ENCODE measurements at regions not wholly inside any gene's neighbourhood (a gene's known extent, or its start where the extent isn't known, plus 50 kb on each side); places are given as distances from the start of the nearest gene placed in this dataset.

DNA sequence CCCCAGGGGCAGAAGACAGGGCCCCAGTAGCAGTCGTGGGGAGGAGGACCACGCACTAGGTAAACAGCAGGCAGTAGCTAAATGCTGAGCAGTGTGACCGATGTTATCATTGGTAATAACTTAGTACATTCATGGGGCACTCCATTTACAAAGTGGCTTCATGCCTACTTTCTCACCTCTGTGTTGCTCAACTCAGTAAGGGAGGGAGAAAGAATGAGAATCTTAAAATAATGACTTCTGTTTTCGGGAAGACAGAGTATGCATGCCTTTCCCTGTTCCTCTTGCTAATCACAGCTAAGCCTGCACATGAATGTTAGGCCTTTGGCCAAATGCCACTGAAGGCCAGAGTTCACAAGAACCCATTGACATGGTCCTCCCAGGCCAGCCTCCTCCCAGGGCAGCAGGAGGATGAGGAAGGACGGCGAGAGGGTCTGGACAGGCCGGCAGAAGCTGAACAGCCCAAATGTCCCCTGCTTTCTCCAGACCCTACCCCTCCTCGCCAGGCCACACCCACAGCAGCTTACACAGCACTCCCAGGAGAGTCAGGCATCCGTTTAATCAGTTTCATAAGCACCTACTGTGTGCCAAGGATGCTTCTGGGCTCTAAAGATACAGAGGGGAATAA lies 183.4 kb downstream of the ANKRD60 start:
- H3K18ac ChIP-seq (ENCODE audit: low read depth in 1 of 2, low read length in 2 of 2) = no peak overlapping the region
- no peak overlapping the region for H4K8ac ChIP-seq (ENCODE audit: low read length)
- H2BK5ac ChIP-seq (ENCODE audit: low read depth, low read length, poor library complexity, severe bottlenecking) = no peak overlapping the region
- no peak overlapping the region for H3K4me2 ChIP-seq (ENCODE audit: low read length, poor library complexity, severe bottlenecking)
- no peaks in the 10 kb centered on the region for H3K79me1 ChIP-seq (replicated peaks; ENCODE audit: low read length, poor library complexity, severe bottlenecking)
- H2BK15ac ChIP-seq (ENCODE audit: low read depth, poor library complexity, severe bottlenecking) = no peak overlapping the region
- H3K9ac ChIP-seq (ENCODE audit: low read length) = no peak overlapping the region
- no peak for DNase-seq
- H2AK5ac ChIP-seq (ENCODE audit: low read length, severe bottlenecking) = no peak overlapping the region
- H2AFZ ChIP-seq (ENCODE audit: low read depth, low read length) = no peak overlapping the region
- no peak overlapping the region for H2BK120ac ChIP-seq (ENCODE audit: low read depth, low read length)
- no peaks in the 10 kb centered on the region for H3K4me1 ChIP-seq (ENCODE audit: control insufficient read depth, insufficient read depth, low read depth, low read length)
- no peaks in the 10 kb centered on the region for H3K9me3 ChIP-seq (ENCODE audit: control insufficient read depth, low read length)
- no peak overlapping the region for H3K14ac ChIP-seq (ENCODE audit: low read length in 2 of 2)
- peaks cover 0 to 41% of the 10 kb centered on the region in 2 experiments for H3K27me3 ChIP-seq (ENCODE audit: control insufficient read depth in 1 of 2, insufficient read depth in 1 of 2, low read length in 2 of 2)
- no peak overlapping the region for H2BK12ac ChIP-seq (ENCODE audit: low read length in 2 of 2)
- 63% methylated on average over 9 of the region's 9 CpGs for WGBS
- no peak overlapping the region for H3K23ac ChIP-seq (ENCODE audit: low read length in 2 of 2)
- H4K91ac ChIP-seq (ENCODE audit: low read length) = no peak overlapping the region
- H3K36me3 ChIP-seq (ENCODE audit: control insufficient read depth in 1 of 2, insufficient read depth in 2 of 2, low read depth in 1 of 2, low read length in 2 of 2) = no peaks in the 10 kb centered on the region
- H3K27ac ChIP-seq (ENCODE audit: low read length, poor library complexity, severe bottlenecking) = no peak overlapping the region
- H3K4me3 ChIP-seq (ENCODE audit: insufficient read depth in 1 of 2, low read depth in 1 of 2, low read length in 2 of 2) = no peak overlapping the region
- H3K4ac ChIP-seq (ENCODE audit: low read depth in 1 of 2, low read length in 2 of 2) = no peak overlapping the region

GRCh38 chr20:58044286-58044685 lies 184.2 kb downstream of the ANKRD60 start:
- Histone ChIP-seq H4K91ac (ENCODE audit: low read length) (no peak overlapping the region), H3K9ac (ENCODE audit: low read length) (no peak overlapping the region), H2BK15ac (ENCODE audit: low read depth, poor library complexity, severe bottlenecking) (no peak overlapping the region), H3K4me1 (ENCODE audit: control insufficient read depth, insufficient read depth, low read depth, low read length) (no peaks in the 10 kb centered on the region), H4K8ac (ENCODE audit: low read length) (no peak overlapping the region), H2AK5ac (ENCODE audit: low read length, severe bottlenecking) (no peak overlapping the region), H3K4me2 (ENCODE audit: low read length, poor library complexity, severe bottlenecking) (no peak overlapping the region), H2BK12ac (ENCODE audit: low read length in 2 of 2) (no peak overlapping the region), H3K4me3 (ENCODE audit: insufficient read depth in 1 of 2, low read depth in 1 of 2, low read length in 2 of 2) (no peak overlapping the region), H3K27ac (ENCODE audit: low read length, poor library complexity, severe bottlenecking) (no peak overlapping the region), H3K4ac (ENCODE audit: low read depth in 1 of 2, low read length in 2 of 2) (no peak overlapping the region), H2BK120ac (ENCODE audit: low read depth, low read length) (no peak overlapping the region), H3K14ac (ENCODE audit: low read length in 2 of 2) (no peak overlapping the region), H3K27me3 (ENCODE audit: control insufficient read depth in 1 of 2, insufficient read depth in 1 of 2, low read length in 2 of 2) (peaks cover 0 to 42% of the 10 kb centered on the region in 2 experiments), H2AFZ (ENCODE audit: low read depth, low read length) (no peak overlapping the region), H3K23ac (ENCODE audit: low read length in 2 of 2) (no peak overlapping the region), H2BK5ac (ENCODE audit: low read depth, low read length, poor library complexity, severe bottlenecking) (no peak overlapping the region), H3K9me3 (ENCODE audit: control insufficient read depth, low read length) (no peaks in the 10 kb centered on the region), H3K79me1 (replicated peaks; ENCODE audit: low read length, poor library complexity, severe bottlenecking) (no peaks in the 10 kb centered on the region), H3K36me3 (ENCODE audit: control insufficient read depth in 1 of 2, insufficient read depth in 2 of 2, low read depth in 1 of 2, low read length in 2 of 2) (no peaks in the 10 kb centered on the region), H3K18ac (ENCODE audit: low read depth in 1 of 2, low read length in 2 of 2) (no peak overlapping the region)
- 70% methylated on average over 6 of the region's 6 CpGs for WGBS
- no peak for DNase-seq

GRCh38 chr20:58043236-58044140 lies 185.0 kb downstream of the ANKRD60 start:
- H3K18ac ChIP-seq (ENCODE audit: low read depth in 1 of 2, low read length in 2 of 2) = no peak overlapping the region
- H3K4me3 ChIP-seq (ENCODE audit: insufficient read depth in 1 of 2, low read depth in 1 of 2, low read length in 2 of 2) = no peak overlapping the region
- no peak overlapping the region for H2AFZ ChIP-seq (ENCODE audit: low read depth, low read length)
- no peaks in the 10 kb centered on the region for H3K4me1 ChIP-seq (ENCODE audit: control insufficient read depth, insufficient read depth, low read depth, low read length)
- H2AK5ac ChIP-seq (ENCODE audit: low read length, severe bottlenecking) = no peak overlapping the region
- H3K14ac ChIP-seq (ENCODE audit: low read length in 2 of 2) = no peak overlapping the region
- no peak overlapping the region for H3K27ac ChIP-seq (ENCODE audit: low read length, poor library complexity, severe bottlenecking)
- no peak overlapping the region for H2BK120ac ChIP-seq (ENCODE audit: low read depth, low read length)
- no peak overlapping the region for H3K4ac ChIP-seq (ENCODE audit: low read depth in 1 of 2, low read length in 2 of 2)
- no peaks in the 10 kb centered on the region for H3K36me3 ChIP-seq (ENCODE audit: control insufficient read depth in 1 of 2, insufficient read depth in 2 of 2, low read depth in 1 of 2, low read length in 2 of 2)
- no peaks in the 10 kb centered on the region for H3K9me3 ChIP-seq (ENCODE audit: control insufficient read depth, low read length)
- no peaks in the 10 kb centered on the region for H3K79me1 ChIP-seq (replicated peaks; ENCODE audit: low read length, poor library complexity, severe bottlenecking)
- no peak overlapping the region for H4K91ac ChIP-seq (ENCODE audit: low read length)
- no peak overlapping the region for H3K4me2 ChIP-seq (ENCODE audit: low read length, poor library complexity, severe bottlenecking)
- no peak overlapping the region for H2BK12ac ChIP-seq (ENCODE audit: low read length in 2 of 2)
- H2BK5ac ChIP-seq (ENCODE audit: low read depth, low read length, poor library complexity, severe bottlenecking) = no peak overlapping the region
- H3K23ac ChIP-seq (ENCODE audit: low read length in 2 of 2) = no peak overlapping the region
- peaks cover 0 to 50% of the 10 kb centered on the region in 2 experiments for H3K27me3 ChIP-seq (ENCODE audit: control insufficient read depth in 1 of 2, insufficient read depth in 1 of 2, low read length in 2 of 2)
- no peak overlapping the region for H4K8ac ChIP-seq (ENCODE audit: low read length)
- no peak overlapping the region for H3K9ac ChIP-seq (ENCODE audit: low read length)
- 68% methylated on average over 17 of the region's 17 CpGs for WGBS
- H2BK15ac ChIP-seq (ENCODE audit: low read depth, poor library complexity, severe bottlenecking) = no peak overlapping the region
- DNase-seq = no peak

- no peaks in the 10 kb centered on the region for H3K36me3 ChIP-seq (ENCODE audit: control insufficient read depth in 1 of 2, insufficient read depth in 2 of 2, low read depth in 1 of 2, low read length in 2 of 2)
- no peak overlapping the region for H3K18ac ChIP-seq (ENCODE audit: low read depth in 1 of 2, low read length in 2 of 2)
- WGBS = 100% methylated on average over 1 of the region's 1 CpG
- peaks cover 0 to 58% of the 10 kb centered on the region in 2 experiments for H3K27me3 ChIP-seq (ENCODE audit: control insufficient read depth in 1 of 2, insufficient read depth in 1 of 2, low read length in 2 of 2)
- no peak overlapping the region for H3K4me2 ChIP-seq (ENCODE audit: low read length, poor library complexity, severe bottlenecking)
- no peak overlapping the region for H2BK12ac ChIP-seq (ENCODE audit: low read length in 2 of 2)
- H2BK5ac ChIP-seq (ENCODE audit: low read depth, low read length, poor library complexity, severe bottlenecking) = no peak overlapping the region
- no peak overlapping the region for H2BK15ac ChIP-seq (ENCODE audit: low read depth, poor library complexity, severe bottlenecking)
- H4K8ac ChIP-seq (ENCODE audit: low read length) = no peak overlapping the region
- DNase-seq = no peak
- no peaks in the 10 kb centered on the region for H3K79me1 ChIP-seq (replicated peaks; ENCODE audit: low read length, poor library complexity, severe bottlenecking)
- no peaks in the 10 kb centered on the region for H3K4me1 ChIP-seq (ENCODE audit: control insufficient read depth, insufficient read depth, low read depth, low read length)
- H4K91ac ChIP-seq (ENCODE audit: low read length) = no peak overlapping the region
- no peak overlapping the region for H2BK120ac ChIP-seq (ENCODE audit: low read depth, low read length)
- no peak overlapping the region for H3K23ac ChIP-seq (ENCODE audit: low read length in 2 of 2)
- H3K27ac ChIP-seq (ENCODE audit: low read length, poor library complexity, severe bottlenecking) = no peak overlapping the region
- no peak overlapping the region for H3K9ac ChIP-seq (ENCODE audit: low read length)
- H3K14ac ChIP-seq (ENCODE audit: low read length in 2 of 2) = no peak overlapping the region
- no peak overlapping the region for H3K4me3 ChIP-seq (ENCODE audit: insufficient read depth in 1 of 2, low read depth in 1 of 2, low read length in 2 of 2)
- no peak overlapping the region for H3K4ac ChIP-seq (ENCODE audit: low read depth in 1 of 2, low read length in 2 of 2)
- H3K9me3 ChIP-seq (ENCODE audit: control insufficient read depth, low read length) = no peaks in the 10 kb centered on the region
- H2AK5ac ChIP-seq (ENCODE audit: low read length, severe bottlenecking) = no peak overlapping the region
- no peak overlapping the region for H2AFZ ChIP-seq (ENCODE audit: low read depth, low read length)
These were observed 185.9 kb downstream of the ANKRD60 start for GRCh38 chr20:58042591-58042990.
